ENCODE measurements at regions not wholly inside any gene's neighbourhood (a gene's known extent, or its start where the extent isn't known, plus 50 kb on each side); places are given as distances from the start of the nearest gene placed in this dataset.

DNA sequence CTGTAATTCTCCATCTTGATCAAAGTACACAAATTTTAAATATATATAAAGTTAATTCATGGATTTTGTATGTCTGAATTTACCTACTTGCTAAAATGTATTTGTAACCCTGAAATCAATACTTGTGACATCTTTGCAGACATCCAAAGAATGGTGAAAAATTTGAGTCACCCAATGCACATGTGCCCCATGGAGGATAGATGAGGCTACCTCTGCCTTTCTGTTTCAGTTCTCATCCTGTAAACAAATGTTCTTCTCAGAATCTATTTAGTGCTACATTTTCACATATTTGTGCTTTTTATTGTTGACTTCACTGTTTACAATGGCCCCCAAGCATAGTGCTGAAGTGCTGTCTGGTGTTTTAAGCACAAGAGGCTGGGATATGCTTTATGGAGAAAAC is 171.5 kb downstream of the LRATD1 start:
- TF ChIP-seq ZFP3 (CRISPR knock-in tag; IDR thresholded peaks at IDR 0.05), result no peak
- TF ChIP-seq OSR1 (CRISPR knock-in tag; IDR thresholded peaks at IDR 0.05), result no peak
- TF ChIP-seq, protein P1, sequence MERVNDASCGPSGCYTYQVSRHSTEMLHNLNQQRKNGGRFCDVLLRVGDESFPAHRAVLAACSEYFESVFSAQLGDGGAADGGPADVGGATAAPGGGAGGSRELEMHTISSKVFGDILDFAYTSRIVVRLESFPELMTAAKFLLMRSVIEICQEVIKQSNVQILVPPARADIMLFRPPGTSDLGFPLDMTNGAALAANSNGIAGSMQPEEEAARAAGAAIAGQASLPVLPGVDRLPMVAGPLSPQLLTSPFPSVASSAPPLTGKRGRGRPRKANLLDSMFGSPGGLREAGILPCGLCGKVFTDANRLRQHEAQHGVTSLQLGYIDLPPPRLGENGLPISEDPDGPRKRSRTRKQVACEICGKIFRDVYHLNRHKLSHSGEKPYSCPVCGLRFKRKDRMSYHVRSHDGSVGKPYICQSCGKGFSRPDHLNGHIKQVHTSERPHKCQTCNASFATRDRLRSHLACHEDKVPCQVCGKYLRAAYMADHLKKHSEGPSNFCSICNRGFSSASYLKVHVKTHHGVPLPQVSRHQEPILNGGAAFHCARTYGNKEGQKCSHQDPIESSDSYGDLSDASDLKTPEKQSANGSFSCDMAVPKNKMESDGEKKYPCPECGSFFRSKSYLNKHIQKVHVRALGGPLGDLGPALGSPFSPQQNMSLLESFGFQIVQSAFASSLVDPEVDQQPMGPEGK (CRISPR knock-in tag; IDR thresholded peaks at IDR 0.05; ENCODE audit: borderline replicate concordance), result no peak
- no peak for TF ChIP-seq ZFP30 (CRISPR knock-in tag; IDR thresholded peaks at IDR 0.05)
